ENCODE measurements at regions not wholly inside any gene's neighbourhood (a gene's known extent, or its start where the extent isn't known, plus 50 kb on each side); places are given as distances from the start of the nearest gene placed in this dataset.

- TF ChIP-seq ZFP30 (CRISPR knock-in tag; IDR thresholded peaks at IDR 0.05) (no peak), PATZ1 (CRISPR knock-in tag; IDR thresholded peaks at IDR 0.05; ENCODE audit: borderline replicate concordance) (no peak), PPARA (CRISPR knock-in tag; IDR thresholded peaks at IDR 0.05; ENCODE audit: borderline replicate concordance) (no peak), ZNF70 (CRISPR knock-in tag; IDR thresholded peaks at IDR 0.05) (no peak), TCF4 (CRISPR knock-in tag; IDR thresholded peaks at IDR 0.05; ENCODE audit: borderline replicate concordance) (no peak), ZFP3 (CRISPR knock-in tag; IDR thresholded peaks at IDR 0.05) (no peak), CSRNP3 (CRISPR knock-in tag; IDR thresholded peaks at IDR 0.05) (no peak), CSDC2 (CRISPR knock-in tag; IDR thresholded peaks at IDR 0.05) (no peak)
These were observed 235.5 kb upstream of the CDH18 start for GRCh38 chr5:20223451-20223850.

Measured in SK-N-SH treated with all-trans-retinoic acid at 6 μM for 48 hours (cell line).